ENCODE measurements at regions not wholly inside any gene's neighbourhood (a gene's known extent, or its start where the extent isn't known, plus 50 kb on each side); places are given as distances from the start of the nearest gene placed in this dataset.

GRCh38 chr9:26748449-26749058 lies 144.0 kb downstream of the CAAP1 start:
- TF ChIP-seq, protein P1, sequence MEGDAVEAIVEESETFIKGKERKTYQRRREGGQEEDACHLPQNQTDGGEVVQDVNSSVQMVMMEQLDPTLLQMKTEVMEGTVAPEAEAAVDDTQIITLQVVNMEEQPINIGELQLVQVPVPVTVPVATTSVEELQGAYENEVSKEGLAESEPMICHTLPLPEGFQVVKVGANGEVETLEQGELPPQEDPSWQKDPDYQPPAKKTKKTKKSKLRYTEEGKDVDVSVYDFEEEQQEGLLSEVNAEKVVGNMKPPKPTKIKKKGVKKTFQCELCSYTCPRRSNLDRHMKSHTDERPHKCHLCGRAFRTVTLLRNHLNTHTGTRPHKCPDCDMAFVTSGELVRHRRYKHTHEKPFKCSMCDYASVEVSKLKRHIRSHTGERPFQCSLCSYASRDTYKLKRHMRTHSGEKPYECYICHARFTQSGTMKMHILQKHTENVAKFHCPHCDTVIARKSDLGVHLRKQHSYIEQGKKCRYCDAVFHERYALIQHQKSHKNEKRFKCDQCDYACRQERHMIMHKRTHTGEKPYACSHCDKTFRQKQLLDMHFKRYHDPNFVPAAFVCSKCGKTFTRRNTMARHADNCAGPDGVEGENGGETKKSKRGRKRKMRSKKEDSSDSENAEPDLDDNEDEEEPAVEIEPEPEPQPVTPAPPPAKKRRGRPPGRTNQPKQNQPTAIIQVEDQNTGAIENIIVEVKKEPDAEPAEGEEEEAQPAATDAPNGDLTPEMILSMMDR (IDR thresholded peaks at IDR 0.05) = no peak

- TF ChIP-seq, protein P1 (IDR thresholded peaks at IDR 0.05) = no peak
Measured at GRCh38 chr9:26747611-26748010, 145.0 kb downstream of the CAAP1 start.

DNA sequence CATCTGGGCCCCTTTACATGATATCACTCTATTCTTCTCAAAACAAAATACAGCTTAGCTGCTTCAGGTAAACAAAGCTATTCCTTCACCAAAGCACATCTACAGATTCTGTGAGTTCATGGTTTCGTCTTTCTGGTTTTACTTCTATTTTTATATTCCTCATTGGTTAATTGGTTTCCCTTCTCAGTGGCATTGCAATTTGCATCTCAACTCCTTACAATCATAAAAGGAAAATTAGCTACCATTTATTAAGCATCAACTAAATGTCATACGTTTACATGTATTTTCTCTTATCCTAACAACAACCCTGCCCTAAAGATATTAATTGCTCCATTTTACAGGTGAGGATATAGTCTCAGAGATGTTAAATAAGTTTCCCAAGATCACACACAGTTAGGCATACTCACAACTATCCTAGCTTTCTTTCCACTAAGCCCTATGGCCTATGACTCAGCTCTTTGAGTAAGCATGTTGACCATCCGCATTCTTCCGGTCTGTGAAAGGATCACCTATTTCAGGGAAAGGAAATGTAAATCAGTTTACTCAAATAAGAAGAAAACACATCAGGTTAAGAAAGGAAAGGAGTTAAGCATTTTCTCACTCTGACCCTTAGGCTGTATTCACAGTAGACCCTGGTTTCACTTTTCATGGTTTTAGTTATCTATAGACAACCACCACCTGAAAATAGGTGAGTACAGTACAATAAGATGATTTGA lies 146.1 kb downstream of the CAAP1 start:
- TF ChIP-seq, protein P1 (IDR thresholded peaks at IDR 0.05) = no peak

DNA sequence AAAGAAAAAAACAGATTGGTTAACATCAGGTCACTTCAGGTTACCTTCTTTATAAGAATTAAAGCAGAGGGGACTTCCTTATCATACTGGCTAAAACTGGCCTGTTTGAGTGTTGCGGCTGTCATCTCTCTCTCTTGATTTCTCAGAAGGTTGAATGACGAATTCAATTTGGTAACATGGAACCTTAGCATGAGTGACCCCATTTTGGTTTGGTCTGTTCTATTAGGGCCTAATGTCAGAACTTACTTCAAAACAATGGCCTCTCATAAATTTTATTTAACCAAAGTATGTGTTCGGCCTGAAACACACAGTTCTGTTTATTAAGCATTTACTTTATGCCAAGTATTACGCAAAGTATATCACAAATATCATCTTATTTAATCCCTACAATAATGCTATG lies 147.5 kb downstream of the CAAP1 start:
- TF ChIP-seq, protein P1 (IDR thresholded peaks at IDR 0.05) = no peak

DNA sequence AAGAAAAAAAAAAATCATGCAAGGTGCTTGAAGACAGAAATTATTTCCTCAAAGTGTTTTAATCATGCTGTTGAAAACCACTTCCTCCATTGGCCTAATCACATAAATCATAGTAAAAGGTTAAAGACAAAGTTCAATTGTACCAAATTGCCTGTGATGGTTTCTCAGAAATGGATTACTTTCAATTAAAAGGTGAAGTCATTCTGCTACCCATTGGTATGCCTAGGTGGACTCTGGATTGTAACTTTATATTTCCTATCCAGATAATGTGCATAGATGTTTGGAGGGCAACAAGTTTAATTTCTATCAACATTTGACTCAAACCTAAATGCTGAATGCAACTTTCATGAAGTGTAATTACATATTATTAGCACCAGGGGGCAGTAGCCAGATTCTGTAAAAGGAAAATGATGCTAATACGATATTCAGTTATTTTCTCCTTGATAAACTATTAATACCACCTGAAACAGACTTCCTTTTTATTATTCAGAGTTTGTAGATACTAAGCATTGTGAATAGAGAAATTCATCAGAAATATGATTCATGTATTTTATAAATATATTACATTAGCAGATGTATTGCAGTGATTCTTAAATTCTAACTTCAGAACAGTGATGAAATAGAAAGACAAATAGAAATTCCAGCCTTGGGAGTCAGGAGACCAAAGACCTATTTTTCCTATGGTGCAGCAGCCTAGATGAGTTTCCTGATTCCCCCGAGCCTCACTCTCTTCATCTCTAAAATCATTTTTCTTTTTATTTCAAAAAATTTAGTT lies 148.2 kb downstream of the CAAP1 start:
- TF ChIP-seq, protein P1 (IDR thresholded peaks at IDR 0.05) = peak; percentile 73

DNA sequence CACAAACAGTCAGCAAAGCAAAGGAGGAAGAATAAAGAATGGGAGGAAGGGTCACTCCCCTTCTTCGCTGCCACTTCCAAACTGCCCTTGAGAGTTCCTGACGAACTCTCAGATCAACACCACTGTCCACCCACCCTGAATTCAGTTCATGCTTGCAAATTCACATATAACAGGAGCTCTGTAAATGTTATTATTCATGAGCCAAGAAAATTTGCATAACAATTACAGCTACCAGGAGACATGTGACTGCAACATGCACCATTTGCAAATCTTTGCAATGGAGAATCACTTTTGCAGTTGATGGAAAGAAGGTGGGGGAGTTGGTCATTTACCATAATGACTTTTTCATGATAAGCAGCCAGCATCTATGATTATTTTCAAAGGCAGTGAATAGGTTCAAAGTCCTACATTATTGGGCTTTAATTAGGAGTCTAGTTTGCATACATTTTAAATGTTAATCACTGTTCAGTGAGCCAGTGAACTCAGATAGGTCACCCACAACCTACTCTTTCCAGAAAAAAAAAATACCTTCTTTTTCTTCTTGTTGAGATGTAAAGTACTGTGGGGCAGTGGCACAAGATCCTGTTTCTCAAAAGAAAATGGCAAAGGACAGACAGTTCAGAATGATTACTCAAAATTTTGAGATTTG lies 149.7 kb downstream of the CAAP1 start:
- TF ChIP-seq, protein P1 (IDR thresholded peaks at IDR 0.05) = no peak

DNA sequence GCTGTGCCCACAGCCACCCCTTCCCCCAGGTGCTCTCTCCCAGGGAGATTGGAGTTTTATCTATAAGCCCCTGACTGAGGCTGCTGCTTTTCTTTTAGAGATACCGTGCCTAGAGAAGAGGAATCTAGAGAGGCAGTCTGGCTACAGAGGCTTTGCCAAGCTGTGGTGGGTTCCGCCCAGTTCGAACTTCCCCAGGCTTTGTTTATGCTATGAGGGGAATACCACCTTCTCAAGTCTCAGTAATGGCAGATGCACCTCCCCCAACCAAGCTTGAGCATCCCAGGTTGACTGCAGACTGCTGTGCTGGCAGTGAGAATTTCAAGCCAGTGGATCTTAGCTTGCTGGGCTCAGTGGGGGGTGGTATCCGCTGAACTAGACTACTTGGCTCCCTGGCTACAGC lies 157.4 kb downstream of the CAAP1 start:
- TF ChIP-seq, protein P1 (IDR thresholded peaks at IDR 0.05) = no peak
